A549 (cell line): ENCODE measurements at regions not wholly inside any gene's neighbourhood (a gene's known extent, or its start where the extent isn't known, plus 50 kb on each side); places are given as distances from the start of the nearest gene placed in this dataset.

ENCODE experiments used
- CTCF ChIP-seq: fragments of >200 bp; sonication (Bioruptor Twin); formaldehyde crosslinking; IDR thresholded peaks from 3 replicates; pipeline ENCODE4 v1.5.1; 2016
- ELK1 ChIP-seq: fragments of 150-350 bp; IDR thresholded peaks from 2 replicates; pipeline ENCODE4 v1.6.1; 2014; ENCODE audit warnings: low read depth, mild to moderate bottlenecking, low read length
- EP300 ChIP-seq, 2 experiments: fragments of >200 bp; sonication (Bioruptor Twin); formaldehyde crosslinking; IDR thresholded peaks; 2 replicates in 1 of 2; 3 replicates in 1 of 2; pipeline ENCODE4 v1.6.1; 2016 to 2017
- MAFK ChIP-seq: fragments of 450-650 bp; IDR thresholded peaks from 2 replicates; pipeline ENCODE4 v1.6.1; 2014; ENCODE audit not compliant: partially characterized antibody
- MAX ChIP-seq: IDR thresholded peaks from 2 replicates; pipeline ENCODE4 v1.6.1; 2012
- NR3C1 ChIP-seq: fragments of >200 bp; sonication (Bioruptor Twin); formaldehyde crosslinking; IDR thresholded peaks from 3 replicates; pipeline ENCODE4 v1.6.1; 2017
- POLR2A ChIP-seq: IDR thresholded peaks from 2 replicates; pipeline ENCODE4 v1.6.1; 2012; ENCODE audit warnings: mild to moderate bottlenecking, low read length
- SMC3 ChIP-seq: fragments of >200 bp; sonication (Bioruptor Twin); formaldehyde crosslinking; IDR thresholded peaks from 3 replicates; pipeline ENCODE4 v1.6.1; 2018; ENCODE audit warnings: inconsistent platforms
- USF2 ChIP-seq: fragments of 450-650 bp; IDR thresholded peaks from 2 replicates; pipeline ENCODE4 v1.6.1; 2014; ENCODE audit warnings: antibody characterized with exemption
- ZC3H11A ChIP-seq: fragments of 450-650 bp; IDR thresholded peaks from 2 replicates; pipeline ENCODE4 v1.6.1; 2014; ENCODE audit warnings: antibody characterized with exemption, mild to moderate bottlenecking

GRCh38 chr9:107983762-107984161 lies 494.2 kb upstream of the KLF4 start:
- TF ChIP-seq CTCF (no peak), ELK1 (no peak), EP300 (IDR thresholded peaks at IDR 0.05) (no peak), USF2 (no peak), SMC3 (no peak), POLR2A (no peak), NR3C1 (no peak), MAFK (no peak), MAX (no peak), ZC3H11A (no peak)
